ENCODE measurements at regions not wholly inside any gene's neighbourhood (a gene's known extent, or its start where the extent isn't known, plus 50 kb on each side); places are given as distances from the start of the nearest gene placed in this dataset.

DNA sequence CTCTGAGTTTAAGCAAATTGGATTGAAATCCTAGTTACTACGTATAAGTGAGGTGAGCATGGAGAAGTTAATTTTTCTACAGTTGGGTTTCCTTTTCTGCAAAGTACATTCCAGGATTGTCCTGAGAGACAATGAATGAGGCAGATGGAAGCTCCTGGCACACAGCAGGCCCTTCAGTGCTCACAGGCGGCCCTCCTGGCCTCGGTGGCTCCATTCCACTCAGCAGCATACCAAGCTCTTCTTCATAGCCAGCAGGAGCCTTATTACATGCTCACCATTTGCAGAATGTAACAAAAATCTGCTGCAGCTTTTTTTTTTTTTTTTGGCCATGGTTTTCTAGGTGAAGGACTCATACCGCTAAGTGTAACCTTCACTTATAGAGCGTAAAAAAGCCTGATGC, 113.2 kb upstream of the FAM9B start:
- FAIRE-seq (no peak), DNase-seq (ENCODE audit: low spot score in 2 of 2) (no peak)

DNA sequence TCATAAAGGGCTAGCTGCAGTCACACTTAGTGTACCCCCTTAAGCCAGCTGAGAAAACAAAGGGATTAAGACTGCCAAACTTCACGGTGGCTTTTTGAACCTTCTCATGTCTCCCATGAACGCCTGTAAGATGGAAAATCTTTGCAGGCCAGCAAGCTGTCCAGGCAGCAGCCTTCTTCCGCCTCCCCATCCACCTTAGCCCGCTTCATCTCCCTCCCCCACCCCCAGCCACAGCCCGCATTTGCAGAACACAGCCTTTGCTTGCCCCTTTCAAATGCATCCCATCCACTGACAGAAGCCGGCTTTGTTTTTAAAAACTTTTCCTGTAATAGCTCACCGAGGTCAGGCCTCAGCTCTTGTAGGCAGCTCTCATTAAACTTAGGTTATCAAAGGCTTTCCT, 113.8 kb upstream of the FAM9B start:
- FAIRE-seq (no peak), DNase-seq (ENCODE audit: low spot score in 2 of 2) (no peak)

DNA sequence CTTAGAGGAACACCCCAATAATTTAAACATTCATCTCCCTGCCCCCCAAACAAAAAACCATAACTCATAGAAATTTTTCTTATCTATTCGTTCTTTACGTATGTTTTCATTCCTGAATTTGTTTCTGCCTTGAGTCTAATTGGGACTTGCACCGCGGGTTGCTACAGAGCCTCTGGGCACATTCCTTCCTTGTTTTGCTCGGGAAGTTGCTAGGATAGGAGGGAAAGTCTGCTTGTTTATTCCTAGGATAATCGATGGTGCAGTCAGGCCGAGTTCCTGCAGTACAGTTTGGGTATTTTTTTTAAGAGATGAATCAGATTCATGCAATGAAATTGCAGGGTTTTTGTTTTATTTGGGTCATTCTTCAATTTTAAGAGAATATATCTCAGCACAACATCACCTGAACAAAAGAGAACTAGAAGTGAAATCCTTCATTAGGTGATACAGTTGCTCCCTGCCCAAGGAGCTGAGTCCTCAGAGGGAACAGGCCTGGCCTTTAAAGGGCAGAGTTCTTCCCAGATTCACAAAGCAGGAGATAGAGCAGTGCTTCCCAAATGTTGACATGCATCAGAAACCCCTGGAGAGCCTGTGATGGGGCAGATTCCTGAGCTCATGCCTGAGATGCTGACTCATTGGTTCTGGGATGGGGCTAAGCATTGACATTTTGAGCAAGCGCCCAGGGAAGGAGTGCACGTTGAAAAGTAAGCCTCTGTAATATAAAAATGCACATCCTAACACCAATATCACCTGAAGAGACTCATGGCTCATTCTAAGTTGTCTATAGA, 114.9 kb upstream of the FAM9B start:
- no peak for DNase-seq (ENCODE audit: low spot score in 2 of 2)
- no peak for FAIRE-seq

DNA sequence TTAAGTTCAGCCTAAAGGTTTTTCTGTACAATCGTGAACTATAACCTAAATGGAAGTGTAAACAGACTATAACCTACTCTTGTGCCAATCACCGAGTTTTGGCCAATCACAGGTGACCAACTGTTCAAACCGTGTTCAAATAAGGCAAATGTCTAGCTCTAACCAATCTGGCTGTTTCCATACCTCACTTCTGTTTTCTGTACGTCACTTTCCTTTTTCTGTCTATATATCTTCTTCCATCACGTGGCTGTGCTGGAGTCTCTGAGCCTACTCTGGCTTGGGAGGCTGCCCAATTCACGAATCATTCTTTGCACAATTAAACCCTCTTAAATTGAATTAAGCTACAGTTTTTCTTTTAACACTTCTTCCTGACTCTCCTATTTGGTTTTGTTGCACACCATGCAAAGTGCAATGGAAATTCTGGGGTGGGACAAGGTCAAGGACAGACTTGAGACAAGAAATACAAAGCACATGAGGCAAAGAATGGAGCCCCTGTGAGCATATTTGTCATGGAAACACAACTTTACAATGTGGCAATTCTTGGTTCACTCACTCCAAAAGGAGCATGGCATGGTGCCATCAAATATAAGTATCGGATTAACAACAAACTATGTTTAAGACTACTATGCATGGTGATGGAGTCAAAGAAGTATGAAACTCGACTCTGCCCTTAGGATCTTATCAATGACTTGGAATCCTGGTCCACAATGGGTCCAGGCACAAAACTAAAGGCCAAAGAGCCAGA, 115.7 kb upstream of the FAM9B start:
- FAIRE-seq = no peak
- no peak for DNase-seq (ENCODE audit: low spot score in 2 of 2)

DNA sequence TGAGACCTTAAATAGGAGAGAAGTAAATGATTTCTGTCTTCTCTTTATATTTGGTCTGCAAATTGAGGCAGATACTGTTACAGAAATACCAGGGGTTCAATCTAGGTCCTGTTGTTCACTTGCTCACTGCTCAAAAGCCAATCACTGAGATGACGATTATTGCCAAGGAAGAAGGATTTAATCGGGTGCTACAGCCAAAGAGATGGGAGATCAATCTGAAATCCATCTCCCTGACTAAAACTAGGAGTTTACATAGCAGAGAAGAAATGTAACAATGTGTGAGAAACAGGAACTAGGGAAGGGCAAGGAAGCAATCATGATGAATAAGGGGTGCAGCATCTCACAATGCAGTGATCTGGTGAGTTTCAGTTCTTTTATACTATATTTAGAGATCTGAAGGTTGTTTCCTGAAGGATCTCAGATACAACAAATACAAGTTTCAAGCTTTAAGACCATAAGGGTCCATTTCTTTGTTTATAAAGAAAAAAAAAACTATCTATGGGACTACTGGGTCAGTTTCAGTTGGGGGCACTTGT, 117.9 kb upstream of the FAM9B start:
- no peak for FAIRE-seq
- DNase-seq (ENCODE audit: low spot score in 2 of 2) = no peak

DNA sequence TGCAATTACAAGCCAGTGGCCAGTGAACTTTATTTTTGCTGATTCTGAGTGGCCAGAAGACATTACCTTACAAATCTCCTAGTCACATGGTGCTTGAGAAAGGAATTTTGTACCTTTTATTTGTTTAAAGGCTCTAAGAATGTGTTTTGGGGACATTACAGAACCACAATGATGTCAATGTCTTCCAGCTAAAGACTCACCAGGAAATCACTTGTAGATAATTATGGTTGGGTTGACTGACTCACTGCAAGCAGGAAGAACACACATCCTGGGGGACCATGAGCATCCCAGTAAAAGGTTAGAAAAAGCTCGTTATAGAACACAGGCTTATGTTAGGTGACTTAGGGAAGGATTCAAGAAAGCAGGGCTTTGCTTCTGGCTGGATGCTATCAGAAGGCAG, 119.4 kb upstream of the FAM9B start:
- no peak for DNase-seq (ENCODE audit: low spot score in 2 of 2)
- FAIRE-seq = no peak

DNA sequence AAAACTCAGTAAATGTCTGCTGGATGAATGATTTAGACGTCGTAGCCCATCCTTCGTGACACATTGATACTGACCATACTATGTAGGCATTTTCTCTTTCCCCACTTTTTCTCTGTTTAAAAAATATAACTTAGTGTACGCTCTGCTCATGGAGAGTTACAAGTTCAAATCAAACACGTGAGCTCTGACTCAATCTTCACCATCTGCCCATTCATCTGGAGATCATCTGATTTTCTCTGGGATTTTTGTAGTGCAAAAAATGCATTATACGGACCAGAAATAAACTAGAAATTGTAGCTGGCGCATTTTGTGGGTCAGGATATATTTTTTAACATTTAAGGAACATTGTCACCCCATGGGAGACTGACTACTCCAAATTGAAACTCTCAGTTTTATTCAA, 124.7 kb upstream of the FAM9B start:
- no peak for DNase-seq (ENCODE audit: low spot score in 2 of 2)
- no peak for FAIRE-seq

DNA sequence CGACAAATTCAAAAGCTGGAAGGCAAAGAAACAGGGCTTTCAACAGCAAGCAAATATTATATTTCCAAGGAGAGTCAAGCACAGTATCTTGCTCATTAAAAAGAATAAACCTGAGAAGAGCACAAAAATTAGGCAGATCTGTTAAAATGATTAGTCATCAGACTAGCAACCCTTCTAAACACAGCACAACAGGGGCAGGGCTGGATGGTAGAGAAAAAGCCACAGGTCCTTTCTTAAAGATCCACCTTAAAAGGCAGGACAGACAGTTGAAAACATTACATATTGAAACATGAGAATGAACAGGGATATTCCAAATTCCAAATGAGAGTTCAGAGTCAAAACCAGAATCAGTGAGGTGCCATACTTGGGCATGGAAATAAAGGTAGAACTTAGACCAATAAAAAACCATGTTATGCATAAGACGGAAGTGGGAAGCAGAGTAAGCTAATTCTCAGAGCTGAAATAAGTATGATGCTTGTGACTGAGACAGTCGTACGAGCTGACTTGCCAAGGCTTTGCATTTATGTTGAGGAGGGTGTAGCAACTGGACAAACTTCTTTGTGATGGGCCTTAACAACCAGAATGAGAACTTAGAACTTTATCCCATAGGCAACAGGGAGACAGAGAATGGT, 126.9 kb upstream of the FAM9B start:
- DNase-seq (ENCODE audit: low spot score in 2 of 2) (no peak), FAIRE-seq (no peak)

DNA sequence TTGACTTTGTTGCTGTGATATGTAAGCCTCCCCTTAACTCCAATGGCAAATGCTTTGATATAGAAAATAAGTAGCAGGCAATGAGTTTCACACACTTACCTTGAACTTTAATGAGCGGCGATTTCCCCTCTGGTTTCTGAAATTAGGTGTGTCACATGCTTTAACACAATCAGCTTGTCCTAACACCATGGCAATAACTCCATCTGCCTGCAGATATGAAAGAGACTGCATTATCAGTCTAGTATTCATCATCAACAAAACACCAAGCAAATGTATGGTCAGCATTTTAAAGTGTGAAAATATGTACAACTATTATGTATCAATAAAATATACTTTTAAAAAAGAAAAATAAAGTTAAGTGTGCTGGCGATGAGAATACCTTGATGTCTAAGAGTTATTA, 128.8 kb upstream of the FAM9B start:
- DNase-seq (ENCODE audit: low spot score in 2 of 2) (no peak), FAIRE-seq (no peak)

DNA sequence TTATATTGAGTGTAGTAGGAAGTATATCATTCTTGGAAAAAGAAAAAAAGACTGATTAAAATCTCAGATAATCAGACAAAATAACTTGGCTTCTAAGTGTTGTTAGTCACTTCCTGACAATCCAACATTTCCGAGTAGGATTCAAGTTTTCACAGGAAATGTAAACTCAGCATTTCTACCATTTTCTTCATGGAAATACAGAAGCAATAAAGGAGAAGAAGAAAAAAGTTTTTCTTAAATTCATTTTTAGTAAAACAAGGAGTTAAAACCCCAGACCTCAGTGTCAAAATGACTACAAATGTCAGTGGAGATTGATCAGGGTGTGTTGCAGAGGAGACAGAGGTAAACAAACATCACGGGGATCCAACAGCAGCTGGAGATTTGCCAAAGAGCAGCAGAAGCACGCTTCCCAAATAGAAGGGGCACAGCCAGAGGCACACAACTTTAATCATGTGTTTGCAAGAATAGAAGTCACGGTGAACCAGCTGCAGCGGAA, 129.3 kb upstream of the FAM9B start:
- no peak for FAIRE-seq

DNA sequence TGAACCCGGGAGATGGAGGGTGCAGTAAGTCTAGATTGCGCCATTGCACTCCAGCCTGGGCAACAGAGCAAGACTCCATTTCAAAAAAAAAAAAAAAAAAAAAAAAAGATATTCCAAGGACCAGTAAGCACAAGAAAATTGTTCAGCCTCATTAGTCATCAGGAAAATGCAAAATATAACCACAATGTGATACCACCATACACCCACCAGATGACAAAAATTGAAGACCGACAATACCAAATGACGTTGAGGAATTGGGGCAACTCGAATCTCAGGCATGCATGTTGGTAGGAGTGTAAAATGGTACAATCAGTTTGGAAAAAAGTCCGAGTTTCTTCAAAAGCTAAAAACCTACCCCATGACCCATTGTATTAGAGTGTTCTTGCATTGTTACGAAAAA, 130.2 kb upstream of the FAM9B start:
- no peak for FAIRE-seq
- no peak for DNase-seq (ENCODE audit: low spot score in 2 of 2)

More for the DNA sequence above, 129.3 kb upstream of the FAM9B start:
- DNase-seq (ENCODE audit: low spot score in 2 of 2) = no peak

DNA sequence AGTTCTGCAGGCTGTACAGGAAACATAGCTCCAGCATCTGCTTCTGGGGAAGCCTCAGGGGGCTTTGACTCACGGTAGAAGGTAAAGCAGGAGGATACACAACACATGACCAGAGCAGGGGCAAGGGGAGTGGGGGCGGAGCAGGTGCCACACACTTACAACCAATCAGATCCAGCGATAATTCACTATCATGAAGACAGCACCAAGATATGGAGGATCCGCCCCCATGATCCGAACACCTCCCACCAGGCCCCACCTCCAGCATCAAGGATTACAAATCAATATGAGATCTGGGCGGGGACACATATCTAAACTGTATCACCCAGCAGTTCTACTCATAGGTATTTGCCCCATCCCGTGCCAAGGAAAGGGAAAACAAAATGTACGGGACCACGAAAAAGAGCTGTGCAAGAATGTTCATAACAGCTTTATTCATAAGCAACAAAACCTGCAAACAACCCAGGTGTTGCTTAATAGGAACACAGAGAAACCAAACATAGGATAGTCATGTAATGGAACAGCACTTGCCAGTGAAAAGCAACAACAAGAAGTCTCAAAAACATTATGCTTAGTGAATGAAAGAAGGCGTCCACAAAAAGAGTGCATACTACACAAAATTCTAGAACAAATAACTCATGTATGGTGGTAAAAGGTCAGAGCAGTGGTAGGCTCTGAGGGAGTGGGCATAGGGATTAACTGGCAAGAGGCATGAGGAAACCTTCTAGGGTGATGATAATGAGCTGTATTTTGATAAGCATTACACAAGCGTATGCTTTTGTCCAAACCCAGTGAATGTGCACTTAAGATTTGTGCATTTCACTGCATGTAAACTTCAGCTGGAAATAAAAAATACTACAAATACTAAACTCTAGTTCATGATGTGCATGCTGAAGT, 130.9 kb upstream of the FAM9B start:
- FAIRE-seq (no peak), DNase-seq (ENCODE audit: low spot score in 2 of 2) (no peak)

DNA sequence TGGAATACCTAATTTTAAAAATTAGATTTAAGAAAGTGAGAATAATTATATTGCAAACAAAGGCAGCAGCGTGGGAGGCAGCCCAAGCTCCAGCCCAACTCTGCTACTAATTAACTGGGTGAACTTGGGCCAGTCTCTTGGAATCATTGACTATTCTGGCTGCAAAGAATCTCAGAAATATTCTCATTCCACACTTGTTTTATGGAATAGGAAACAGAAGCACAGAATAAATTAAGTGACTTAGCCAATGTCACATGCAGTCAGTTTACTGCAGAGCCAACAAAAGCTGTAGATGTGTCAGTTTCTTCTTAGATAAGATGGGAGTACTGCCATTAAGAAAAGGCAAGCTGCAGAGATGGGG, 132.6 kb upstream of the FAM9B start:
- no peak for DNase-seq (ENCODE audit: low spot score in 2 of 2)
- no peak for FAIRE-seq

DNA sequence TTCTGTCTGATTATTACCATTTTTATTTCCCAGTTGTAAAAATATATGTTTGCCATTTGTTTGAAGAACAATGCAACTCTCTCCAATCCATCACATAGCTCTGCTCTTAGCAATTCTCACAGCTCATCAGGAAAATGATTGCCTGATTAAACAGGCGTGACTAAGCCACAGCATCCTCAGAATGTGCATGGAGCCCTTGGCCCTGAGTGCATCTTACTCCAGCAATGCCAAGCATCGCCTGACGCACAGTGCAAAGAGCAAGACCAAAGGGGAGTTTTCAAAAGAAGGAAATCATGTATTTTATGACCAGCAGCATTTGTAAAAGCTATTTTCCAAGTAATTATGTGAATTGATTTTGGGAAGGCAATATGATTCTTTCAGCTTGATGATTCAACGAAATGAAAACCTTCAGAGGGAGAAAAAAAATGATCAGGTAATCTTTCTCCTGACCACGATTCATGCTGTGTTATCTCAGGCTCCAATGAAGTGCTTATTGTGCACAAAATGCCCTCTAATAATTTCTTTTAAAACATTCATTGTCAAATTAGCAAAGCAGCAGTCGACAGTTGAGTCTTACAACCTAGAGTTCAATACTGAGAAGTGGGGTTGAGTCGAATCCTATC, 138.0 kb upstream of the FAM9B start:
- FAIRE-seq (no peak), DNase-seq (ENCODE audit: low spot score in 2 of 2) (no peak)

DNA sequence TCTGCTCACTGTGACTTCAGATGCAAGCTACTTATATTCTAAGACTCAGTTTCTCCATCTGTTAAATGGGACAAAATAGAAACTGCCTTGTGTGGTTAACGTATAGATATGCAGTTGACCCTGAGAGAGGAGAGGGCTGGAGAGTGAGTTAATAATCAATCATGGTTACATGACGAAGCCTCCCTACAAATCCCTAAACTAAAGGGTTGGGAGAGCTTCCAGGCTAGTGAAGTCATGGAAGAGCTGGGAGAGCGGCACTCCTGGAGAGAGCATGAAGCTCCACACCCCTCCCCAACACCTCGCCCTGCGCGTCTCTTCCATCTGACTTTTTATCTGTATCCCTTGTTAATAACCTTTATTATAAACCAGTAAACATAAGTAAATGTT, 138.5 kb upstream of the FAM9B start:
- no peak for DNase-seq (ENCODE audit: low spot score in 2 of 2)
- FAIRE-seq = no peak

DNA sequence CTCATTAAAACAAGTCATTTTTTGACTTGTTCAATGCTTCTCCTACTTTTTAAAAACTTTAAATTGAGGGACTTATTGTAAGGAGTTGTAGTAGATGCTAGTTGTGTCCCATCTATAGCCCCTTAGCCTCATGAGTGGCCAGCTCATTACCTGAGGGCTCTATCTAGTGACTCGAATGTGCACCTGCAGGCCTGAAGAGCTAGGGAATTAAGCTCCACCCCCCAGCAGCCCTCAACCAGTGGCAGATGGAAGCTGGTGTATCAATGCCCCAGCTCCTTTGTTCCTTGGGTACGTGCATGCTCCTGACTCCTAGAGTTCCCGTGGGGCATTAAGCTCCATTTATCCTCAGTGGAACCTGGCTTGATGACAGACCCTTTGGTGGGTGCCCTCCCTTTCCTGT, 146.7 kb upstream of the FAM9B start:
- no peak for DNase-seq (ENCODE audit: low spot score in 2 of 2)
- FAIRE-seq = no peak

DNA sequence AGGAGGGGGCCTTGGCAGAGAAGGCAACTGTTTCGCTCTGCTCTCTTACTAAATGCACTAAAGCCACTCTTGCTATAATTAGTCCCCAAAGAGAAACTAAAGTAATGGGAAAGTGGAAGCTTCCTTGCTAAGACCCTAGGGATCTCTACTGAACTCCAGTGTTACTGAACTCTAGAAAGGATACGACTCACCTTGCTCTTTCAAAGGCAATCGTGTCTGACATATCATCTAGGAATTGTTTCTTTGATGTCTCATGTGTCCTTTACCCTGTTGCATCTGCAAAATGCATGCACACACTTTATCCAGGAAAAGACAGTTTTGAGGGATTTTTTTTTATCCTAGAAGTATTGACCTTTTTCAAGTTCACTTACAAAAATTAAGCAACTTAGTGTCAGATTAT, 148.1 kb upstream of the FAM9B start:
- FAIRE-seq (no peak), DNase-seq (ENCODE audit: low spot score in 2 of 2) (no peak)

DNA sequence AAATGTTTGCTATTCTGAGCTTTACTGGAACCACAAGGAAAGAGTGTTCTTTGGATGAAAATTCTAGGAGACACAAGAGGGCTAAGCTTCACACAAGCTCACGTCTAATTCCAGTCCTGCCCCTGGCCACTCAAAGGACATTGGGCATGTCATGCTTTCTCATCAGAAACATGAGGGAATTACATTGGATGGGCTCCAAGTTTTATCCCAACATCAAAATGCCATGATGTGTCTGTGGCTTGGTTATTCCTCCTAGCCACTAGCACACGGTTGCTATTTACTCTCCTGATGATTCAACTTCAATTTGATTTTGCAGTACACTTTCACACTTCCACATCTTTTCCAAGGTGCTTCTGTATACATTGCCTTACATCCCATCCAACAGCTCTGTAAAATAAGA, 149.6 kb upstream of the FAM9B start:
- DNase-seq (ENCODE audit: low spot score in 2 of 2) = no peak
- FAIRE-seq = no peak

DNA sequence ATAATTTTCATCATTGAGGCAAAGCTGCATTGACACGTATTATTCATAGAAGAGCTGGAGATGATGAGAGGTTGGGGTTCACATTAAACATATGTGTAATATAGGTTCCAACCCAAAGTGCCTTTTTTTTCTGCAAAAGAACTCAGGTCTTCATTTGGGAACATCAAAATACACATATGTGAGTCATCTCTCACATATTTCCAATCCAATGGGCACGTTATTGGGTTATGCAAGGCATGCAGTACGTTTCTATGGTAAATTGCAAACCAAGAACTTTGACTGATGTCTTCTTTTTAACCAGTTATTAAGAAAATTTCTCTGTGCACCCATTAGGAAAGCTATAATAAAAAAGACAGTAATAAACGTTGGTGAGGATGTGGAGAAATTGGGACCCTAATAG, 150.3 kb upstream of the FAM9B start:
- FAIRE-seq = no peak

DNA sequence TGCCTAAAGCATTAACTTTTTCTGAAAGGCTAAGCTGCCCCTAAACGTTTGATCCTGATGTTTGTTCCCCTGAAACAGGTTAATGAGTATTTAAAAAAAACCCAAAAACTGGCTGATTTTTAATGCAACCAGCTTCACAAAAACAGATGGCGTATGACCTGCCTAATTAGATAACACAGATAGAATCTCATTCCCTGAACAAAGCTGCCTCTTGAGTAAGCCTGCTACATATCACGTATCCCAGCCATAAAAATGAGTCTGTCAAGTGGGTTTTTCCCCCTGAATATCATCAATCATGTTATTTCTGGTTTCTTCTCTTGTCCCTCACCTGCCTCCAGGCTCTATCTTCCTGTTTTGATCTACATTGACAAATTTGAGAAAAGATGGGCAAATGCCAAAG, 154.2 kb upstream of the FAM9B start:
- FAIRE-seq = no peak
- DNase-seq (ENCODE audit: low spot score in 2 of 2) = no peak

More for the DNA sequence above, 150.3 kb upstream of the FAM9B start:
- no peak for DNase-seq (ENCODE audit: low spot score in 2 of 2)
